Activated CD8-positive, alpha-beta memory T cell treated with anti-CD3 and anti-CD28 coated beads, Interleukin-2, amount 50 U/mL, for 48 hours (primary cell): ENCODE measurements at regions not wholly inside any gene's neighbourhood (a gene's known extent, or its start where the extent isn't known, plus 50 kb on each side); places are given as distances from the start of the nearest gene placed in this dataset.
"Not testable (repeated sequence)": the region's sequence is repeated elsewhere in the genome, so short reads cannot be mapped to it uniquely, and the experiment has no call there.

ENCODE experiments used
- DNase-seq: peaks from one replicate; pipeline ENCODE4 v3.0.0-alpha.2; 2020

DNA sequence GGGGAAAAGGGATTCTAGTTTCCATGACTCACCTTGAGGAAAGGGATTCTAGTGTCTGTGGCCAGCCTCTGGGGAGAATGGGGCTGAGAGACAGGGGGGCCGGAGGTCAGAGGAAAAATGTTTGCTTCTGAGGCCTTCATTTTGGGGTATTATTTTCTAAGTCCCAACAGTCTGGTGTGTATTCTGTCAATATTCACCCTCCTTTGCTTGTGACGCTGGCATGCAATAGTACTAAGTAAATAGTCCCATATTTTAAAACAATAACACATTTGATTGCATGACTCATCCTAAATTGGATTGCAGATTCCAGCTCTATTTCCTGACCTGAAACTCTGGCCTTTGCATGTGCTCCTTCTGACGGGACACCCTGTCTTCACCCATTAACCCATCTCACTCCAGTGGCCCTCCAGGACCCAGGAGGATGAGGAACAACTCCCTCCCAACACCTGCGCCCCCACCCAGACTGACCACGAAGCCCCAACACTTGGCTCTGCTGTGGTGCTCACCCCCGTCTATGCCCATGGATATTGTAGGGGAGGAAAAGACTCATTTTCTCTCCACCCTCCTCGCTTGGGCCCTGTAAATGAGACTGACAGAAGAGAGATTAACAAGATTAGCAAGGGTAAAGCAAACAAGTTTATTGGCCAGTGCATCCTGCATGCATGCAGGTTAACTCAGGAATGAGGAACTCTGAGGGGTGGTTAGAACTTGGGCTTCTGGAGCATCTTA, 495.6 kb upstream of the KLF6 start:
- DNase-seq: no peak

DNA sequence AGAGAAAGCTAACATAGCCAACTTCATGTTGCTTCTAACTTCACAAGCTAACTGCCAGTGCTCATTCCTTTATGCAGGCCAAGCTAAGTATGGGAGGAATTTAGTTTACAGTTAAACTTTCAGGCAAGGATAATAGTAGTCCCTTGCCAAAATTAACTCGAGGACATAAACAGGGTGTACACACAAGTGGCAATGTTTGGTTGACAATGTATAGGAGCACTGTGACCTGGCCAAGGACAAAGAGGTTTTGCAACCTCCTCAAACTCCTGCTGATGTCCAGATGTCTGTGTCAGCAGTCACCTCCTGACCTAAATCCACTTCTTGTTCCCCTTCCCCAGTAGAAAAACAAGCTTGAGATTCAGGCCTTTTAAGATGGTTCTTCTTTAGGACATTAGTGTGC, 494.6 kb upstream of the KLF6 start:
- DNase-seq: no peak

DNA sequence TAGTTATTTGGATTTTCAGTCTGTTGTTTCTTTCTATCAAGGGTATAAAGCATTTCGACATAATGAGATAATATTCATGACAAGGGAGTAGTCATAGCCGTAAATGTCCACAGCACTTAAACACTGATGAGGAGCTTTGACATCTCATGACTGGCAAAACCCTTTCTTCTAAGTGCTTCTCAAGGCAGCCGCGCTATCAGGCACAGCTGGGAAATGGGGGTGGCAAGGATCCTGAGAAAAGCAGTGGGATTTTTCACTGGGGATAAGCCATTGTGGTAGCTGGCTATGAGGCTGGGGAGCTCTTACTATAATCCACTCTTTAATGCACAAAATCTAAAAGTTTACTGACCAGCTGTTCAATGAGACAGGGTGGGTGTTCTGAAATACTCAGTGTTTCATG, 493.2 kb upstream of the KLF6 start:
- no peak for DNase-seq

DNA sequence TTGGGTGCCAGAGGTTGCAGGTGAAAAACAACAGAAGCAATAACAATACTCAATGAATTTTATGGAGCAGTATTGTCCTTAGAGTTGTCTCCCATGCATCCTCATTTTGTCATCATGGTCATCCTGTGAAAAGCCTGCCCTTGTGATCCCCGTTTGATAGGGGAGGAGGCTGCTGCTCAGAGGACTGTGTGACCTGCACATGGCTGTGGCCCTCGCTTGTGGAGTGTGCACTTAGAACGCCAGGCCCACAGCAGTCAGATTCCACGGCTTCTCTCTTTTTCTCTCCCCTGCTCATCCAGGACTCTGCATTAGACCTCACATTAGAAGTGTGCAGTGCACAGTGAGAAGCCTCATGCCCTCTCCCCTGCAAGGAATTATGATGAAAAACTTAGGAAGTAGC, 491.1 kb upstream of the KLF6 start:
- no peak for DNase-seq

DNA sequence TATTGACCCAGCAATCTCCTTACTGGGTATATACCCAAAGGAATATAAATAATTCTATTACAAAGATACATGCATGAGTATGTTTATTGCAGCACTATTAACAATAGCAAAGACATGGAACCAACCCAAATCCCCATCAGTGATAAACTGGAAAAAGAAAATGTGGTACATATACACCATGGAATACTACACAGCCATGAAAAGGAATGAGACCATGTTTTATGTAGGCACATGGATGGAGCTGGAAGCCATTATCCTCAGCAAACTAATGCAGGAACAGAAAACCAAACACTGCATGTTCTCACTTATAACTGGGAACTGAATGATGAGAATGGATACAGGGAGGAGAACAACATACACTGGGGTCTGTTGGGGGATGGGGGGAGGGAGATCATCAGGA, 489.7 kb upstream of the KLF6 start:
- not testable (repeated sequence) for DNase-seq

DNA sequence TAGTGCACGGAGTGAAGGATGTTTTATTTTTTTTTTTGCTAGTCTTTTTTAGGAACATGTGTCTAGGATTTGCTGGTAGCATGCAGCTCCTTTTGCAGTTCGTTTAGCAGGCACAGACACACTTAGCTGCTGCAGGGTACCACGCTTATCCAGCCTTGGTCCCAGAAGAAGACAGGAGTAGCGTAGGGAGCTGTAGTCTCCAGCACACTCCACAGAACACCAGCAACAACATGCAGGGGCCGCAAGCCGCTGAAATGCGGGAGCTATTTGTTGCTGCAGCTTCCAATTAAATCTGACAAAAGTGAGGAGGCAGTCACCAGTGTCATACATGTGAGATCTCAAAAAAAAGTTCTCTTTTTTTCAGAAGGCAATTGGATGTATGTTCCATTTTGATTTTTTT, 486.2 kb upstream of the KLF6 start:
- no peak for DNase-seq

DNA sequence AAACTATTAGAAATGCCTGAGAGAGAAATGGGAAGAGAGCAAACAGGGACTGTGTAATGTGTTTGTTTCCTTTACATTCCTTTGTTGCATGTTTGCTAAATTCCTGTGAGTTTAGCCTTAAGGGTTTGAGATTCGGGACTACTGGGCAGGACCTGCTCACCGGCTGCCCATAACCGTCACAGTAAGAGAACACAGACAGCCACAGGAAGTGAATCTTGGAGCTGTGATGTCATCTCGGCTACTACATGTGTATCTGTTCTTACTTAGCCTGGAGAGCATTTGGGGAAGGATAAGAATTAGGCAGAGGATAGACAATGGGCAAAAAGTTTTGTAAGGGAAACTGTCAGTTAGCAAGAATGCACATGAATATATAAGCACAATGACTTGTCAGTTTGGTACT, 485.1 kb upstream of the KLF6 start:
- DNase-seq: no peak

DNA sequence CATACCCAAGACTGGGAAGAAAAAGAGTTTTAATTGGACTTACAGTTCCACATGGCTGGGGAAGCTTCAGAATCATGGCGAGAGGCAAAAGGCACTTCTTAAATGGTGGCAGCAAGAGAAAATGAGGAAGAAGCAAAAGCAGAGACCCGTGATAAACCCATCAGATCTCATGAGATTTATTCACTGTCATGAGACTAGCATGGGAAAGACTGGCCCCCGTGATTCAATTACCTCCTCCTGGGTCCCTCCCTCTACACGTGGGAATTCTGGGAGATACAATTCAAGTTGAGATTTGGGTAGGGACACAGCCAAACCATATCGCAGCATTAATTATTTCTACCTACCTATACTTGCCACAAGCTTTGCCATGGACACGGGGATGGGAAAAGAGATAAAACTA, 483.5 kb upstream of the KLF6 start:
- not testable (repeated sequence) for DNase-seq

DNA sequence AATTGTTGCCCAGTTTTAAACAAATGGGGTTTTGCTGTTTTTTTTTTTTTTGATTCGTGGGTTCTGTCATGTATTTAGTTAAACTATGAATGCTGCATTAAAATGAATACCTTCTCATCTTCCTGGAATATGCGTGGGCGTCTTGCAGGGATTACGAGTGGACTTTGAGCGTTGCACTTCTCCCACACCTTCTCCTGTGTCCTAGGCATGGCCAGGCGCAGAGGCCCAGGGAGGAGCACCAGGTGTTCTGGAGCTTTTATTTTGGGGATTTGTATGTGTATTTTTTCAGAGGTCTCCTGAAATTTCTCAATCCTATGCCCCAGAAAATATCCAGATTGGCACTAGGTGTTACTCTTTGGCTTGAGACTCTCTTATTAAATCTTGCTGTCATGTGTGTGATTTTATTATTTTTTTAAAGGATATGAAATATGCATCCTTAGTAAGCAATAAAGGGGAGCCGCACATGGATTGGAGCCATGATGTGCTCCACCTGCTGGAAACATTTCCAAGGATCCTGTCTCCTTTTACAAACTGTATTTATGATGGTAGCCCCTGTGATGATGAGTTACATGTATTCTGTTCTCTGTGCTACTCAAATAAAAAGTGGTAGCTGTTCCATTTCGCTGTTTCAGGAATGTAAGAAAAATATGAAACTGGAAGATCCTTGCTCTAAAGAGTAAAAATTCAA, 482.2 kb upstream of the KLF6 start:
- no peak for DNase-seq

DNA sequence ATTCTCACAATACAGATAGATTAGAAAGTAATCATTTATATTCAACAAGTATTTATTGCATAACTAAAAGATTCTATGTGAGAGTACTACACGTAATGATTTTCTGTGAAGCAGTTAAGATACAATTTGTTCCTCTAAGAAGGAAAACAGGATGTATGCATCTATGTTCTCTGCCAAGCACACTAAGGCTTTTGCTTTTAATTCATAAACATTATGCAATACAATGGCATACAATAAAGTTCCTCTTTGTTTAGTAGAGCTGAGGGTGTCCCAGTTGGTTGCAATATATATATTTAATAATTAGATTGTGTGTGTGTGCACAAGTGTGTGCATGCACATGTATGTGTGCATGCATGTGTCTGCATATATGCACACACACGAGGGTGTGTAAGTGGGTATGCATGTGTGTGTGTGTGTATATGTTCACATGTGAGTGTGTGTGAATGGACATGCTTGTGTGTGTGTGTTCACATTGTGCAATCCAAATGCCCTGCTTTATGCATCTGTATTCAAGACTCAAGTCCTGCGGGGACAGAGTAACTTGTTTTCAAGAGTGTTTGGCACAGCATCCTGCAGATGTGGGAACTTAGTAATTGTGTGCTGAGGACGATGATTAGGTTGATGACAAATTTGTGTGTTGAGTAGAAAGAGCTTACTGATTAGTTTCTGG, 481.5 kb upstream of the KLF6 start:
- no peak for DNase-seq

DNA sequence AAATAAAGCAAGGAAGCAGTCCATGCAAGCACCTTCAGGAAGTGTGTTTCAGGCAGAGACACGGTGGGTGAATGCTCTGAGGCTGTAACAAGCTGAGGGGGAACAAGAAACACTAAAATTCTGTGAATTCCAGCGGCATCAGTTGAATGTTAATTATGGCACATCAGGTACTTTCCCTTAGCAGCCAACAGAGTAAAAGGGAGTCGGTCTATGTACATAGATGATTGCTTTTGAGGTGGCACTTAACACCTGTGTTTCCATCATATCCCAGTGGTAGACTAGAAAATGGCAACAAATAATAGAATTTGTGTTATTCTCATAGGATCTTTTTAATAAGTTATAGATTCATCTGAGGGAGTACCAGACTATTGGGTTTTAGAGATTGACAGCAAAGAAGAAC, 481.0 kb upstream of the KLF6 start:
- DNase-seq: no peak

DNA sequence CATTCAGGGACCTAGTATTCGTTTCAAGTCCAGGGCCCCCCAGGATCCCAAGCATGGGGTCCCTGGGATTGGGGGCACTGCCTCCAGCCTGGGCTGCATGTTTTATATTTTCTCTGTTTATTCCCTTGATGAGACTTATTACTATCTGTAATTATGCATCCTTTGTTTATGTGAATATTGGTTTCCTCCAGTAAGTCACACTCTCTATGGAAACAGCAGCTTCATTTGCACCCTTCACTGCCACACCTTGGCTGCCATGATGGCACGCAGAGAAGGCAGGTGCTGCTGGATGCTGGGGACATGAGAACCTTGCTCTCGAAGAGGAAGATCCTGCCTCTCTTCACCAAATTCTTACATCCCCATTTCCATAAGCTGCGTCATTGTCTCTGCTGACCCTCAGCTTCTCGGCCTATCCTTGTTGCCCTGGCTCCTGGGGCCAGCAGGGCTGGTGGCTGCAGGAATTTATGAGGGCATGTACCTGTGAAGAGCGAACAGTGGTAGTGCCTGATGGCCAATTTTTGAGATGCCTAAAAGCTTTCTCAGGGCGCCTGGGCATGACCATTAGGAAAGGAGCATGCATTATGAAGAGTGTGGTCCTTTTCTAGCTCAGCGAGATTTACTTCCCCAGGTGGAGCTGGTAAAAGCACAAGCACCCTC, 479.3 kb upstream of the KLF6 start:
- no peak for DNase-seq

DNA sequence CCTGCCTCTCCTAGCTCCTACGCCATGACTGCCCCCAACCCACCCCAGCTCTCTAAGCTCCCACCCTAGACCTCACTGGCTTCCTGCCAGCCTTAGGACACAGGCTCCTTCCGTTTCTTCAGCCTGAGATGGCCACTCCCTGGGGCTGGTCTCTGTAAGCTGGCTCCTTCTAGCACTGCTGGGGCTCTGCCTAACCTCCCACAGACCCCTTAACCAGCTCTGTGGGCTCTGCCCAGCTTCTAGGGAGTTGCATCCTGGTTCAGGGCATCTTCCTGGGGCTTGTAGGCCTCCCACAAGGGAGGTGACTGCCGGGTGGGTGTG, 478.6 kb upstream of the KLF6 start:
- DNase-seq: no peak

DNA sequence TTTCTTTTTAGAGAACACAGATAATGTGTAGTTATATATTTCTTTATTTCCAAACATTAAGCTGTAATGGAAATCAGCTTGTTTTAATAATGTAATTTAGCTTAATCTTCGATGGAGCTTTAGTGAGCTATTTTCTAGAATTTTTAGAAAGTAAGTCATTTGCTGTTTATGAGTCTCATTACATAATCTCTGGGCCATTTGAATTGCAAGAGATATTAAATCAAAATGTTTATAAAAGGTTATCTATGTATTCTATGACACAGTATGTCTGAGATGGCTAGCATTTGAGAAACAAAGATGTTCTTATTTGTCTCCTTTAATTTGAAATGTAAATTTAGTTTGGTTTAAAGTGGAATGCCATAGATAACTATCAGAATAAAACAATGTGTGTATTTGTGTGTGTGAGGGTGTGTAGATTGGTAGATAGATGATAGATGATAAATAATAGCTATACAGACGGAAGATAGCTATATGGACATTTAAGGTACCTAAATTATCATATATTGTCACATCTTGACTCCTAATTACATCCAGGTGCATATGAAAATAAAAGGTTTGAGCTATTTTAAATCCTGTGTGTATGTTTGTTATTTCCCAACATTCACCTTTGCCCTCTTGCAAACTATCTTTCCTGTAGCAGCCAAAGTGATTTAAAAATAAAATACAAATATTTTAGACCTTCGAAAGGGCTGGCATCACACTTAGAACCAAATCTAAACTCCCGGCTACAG, 478.0 kb upstream of the KLF6 start:
- no peak for DNase-seq

DNA sequence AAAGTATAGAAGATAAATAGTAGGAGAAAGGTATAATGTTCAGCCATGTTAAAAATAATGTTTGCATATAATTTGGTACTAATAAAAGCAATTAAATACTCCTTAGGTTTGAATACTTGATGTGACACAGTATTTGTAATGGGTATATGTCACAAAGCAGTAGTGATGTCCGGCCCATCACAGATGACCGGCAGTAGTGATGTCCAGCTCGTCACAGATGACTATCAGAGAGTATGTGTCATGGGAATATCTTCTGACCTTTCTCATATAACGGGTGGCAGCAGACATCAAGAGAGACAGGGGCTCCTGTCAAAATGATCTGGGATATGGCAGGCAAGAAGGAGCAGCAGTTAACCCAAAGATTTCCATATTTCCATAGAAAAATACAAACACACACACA, 477.4 kb upstream of the KLF6 start:
- no peak for DNase-seq

DNA sequence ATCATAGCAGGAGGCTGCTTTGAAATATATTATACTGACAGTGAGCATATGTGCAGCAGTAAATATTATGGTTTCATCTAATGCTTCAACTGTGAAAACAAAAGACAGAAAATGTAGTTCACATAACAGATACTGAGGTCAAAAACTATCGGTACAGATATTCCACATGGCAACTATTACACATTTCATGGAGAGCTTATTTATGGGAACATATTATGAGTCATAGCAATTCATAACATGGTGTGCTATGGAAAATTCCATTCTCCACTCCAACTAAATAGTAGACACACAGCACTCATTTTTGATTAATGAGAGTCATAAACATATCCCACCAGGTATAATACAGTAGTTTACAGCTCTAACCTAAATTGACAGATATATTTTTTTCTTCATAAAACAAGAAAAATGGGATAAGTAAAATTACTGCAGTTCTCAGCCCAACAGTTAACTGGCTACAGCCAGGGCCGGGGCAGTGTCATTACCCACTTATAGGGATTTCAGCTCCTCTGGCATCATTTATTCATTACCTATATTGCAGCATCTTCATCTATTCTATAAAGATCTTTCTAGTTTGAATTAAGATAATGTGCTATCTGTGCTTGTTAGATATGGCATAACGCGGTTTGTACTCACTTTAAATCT, 475.6 kb upstream of the KLF6 start:
- DNase-seq: no peak

DNA sequence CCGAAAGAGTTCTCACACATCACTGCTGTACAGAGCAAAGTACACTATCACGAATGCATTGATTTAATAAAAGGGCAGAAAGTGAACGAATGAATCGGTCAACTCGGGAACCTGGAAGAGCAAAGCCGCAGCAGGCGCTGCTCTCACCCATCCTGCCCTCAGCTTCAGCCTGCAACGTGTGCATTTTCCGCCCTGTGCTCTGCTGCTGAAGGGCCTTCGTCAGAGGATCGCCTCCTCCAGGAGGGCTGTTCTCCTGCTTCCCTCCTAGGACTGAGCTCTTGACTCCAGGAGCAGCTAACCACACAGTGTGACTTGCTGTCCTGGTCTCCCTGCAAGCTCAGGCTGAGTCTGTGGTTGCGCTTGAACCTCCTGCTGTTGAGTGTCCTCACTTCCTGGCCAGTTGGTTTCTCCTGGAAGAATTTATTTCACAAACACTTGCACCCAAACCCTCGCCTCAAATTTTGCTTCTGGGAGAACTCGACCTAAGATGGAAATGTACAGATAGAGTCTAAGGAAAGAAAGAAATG, 473.0 kb upstream of the KLF6 start:
- no peak for DNase-seq

DNA sequence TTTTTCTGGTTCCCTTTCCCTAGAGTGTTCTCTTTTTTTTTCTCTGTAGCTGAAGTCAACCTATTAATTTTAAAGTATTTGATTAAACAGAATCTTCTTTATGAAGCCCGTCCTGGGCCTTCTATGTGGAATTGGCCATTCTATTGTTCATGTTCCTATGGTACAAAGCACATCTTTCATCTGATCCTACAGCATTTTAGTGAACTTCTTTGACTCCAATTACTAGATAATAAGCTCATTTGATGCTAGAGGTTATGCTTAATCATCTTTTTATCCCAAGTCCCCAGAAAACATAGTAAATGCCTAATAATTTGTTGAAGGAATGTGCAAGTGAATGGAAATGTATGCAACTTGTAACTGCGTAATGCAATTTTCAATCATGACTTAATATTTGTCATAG, 472.0 kb upstream of the KLF6 start:
- DNase-seq: no peak

DNA sequence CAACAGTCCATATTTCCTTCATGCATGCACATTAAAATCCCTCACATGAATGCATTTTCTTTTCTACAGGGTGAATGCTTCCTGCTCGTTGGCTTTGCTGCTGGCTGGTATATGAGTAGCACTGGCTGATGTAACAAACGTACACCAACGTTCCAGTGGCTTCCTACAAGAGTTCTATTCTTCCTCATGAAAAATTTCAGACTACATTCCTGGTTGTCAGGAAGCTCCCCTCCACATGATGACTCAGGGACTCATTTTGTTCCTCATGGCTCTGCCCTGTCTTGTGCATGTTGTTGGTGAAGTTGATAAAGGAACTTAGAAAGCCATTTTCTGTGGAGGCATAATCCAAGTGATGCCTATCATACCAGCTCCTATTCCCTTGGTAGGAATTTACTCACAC, 470.7 kb upstream of the KLF6 start:
- no peak for DNase-seq

DNA sequence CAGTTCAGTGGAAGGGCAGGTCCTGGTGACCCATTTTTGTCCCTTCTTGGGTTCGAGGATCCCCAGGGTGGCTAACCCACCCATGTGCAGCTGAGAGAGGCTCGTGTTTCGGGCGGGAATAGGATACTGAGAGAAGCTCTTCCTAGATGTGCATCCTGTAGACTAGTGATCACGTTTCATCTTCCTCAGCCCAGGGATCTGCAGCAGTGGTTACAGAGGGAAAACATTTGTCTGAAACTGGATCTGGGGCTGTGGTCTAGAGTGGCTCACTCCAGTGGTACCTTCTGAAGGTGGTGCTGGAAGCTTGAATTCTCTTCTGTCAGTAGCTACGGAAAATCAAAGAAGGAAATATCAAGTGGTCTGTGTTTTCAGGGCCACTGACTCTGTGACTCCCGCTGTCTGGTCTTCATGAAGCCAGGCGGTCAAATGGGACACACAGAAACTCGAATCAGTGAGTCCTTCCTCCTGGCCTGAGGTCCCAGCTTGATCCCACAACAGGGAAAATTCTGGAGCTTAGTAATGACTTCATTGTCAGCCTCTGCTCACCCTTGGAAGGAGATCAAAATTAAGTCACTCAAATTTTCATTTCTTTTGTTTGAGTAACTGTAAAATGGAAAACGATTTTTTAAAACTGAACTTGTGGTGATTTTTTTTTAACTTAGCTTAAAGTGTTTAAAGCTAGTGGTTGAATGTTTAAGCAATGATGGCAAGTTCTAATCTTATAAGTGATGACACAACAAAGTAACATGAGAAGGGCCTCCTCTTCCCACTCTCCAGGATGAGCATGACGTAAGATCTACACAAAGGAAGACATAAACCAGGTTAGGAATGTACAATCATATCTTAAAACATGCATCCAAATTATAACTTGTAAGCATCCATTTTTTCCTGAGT, 469.3 kb upstream of the KLF6 start:
- no peak for DNase-seq

DNA sequence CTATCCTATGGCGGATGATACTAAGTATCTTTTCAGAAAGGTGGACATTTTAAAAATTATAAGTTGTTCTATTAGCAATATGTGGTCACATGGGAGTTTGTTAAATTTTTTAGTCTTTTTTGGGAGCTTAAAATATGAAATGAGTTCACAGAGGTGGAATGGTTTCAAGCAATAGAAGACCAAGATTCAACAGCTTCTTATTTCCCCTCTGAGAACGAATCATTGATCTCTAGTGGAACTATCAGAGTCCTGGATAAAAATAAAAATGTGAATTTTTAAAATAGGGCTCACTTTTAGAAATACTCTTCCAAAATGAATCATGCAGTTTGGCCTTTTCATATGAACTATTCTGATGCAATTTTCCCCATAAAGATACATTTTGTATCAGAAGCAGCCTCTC, 467.7 kb upstream of the KLF6 start:
- DNase-seq: no peak

DNA sequence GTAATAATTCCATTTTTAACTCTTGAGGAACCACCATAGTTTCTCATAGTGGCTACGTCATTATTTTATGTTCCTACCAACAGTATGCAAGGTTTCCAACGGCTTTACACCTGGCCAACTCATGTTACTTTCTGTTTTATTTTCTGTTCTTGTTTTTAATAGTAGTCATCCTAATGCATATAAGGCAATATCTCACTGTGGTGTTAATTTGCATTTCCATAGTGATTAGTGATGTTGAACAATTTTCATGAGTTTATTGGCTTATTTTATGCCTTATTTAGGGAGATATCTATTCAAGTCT, 465.5 kb upstream of the KLF6 start:
- no peak for DNase-seq
